Tibial nerve (tissue), 4 donors: ENCODE measurements at regions not wholly inside any gene's neighbourhood (a gene's known extent, or its start where the extent isn't known, plus 50 kb on each side); places are given as distances from the start of the nearest gene placed in this dataset.
"Not testable (repeated sequence)": the region's sequence is repeated elsewhere in the genome, so short reads cannot be mapped to it uniquely, and the experiment has no call there.

ENCODE experiments used
- EP300 ChIP-seq, 2 donors: sonication (generic); formaldehyde crosslinking; IDR thresholded peaks; one replicate each; pipeline ENCODE4 v1.6.1; 2017; ENCODE audit warnings: antibody characterized with exemption in 2 of 2, mild to moderate bottlenecking in 1 of 2
- POLR2A ChIP-seq, 2 donors: fragments of 450-650 bp; IDR thresholded peaks; one replicate each; pipeline ENCODE4 v1.6.1; 2017; ENCODE audit warnings: antibody characterized with exemption in 2 of 2, mild to moderate bottlenecking in 2 of 2, moderate library complexity in 2 of 2
- TF ChIP-seq, protein P1 (sequence below), 5 experiments: fragments of 200-600 bp in 3 of 5; fragments of 450-650 bp in 2 of 5; sonication (generic) in 3 of 5; IDR thresholded peaks; one replicate each; pipeline ENCODE4 v1.5.1; 2016 to 2019; ENCODE audit warnings: antibody characterized with exemption in 5 of 5, mild to moderate bottlenecking in 3 of 5, moderate library complexity in 2 of 5

DNA sequence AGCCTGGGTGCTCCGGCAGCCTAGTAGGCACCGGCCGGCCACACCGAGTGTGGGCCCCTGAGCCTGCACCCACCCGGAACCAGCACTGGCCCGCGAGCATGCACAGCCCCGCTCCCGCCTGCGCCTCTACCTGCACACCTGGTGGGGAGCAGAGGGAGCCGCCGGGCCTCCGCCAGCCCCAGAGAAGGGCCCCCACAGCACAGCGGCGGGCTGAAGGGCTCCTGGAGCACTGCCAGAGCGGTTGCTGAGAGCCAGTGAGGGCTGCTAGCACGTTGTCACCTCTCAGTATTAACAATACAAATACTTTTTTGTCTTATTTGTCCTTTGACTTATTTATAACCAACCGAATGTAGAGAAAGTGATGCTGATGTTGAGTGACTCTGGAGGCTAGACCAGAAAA lies 842.4 kb upstream of the TPTE start:
- TF ChIP-seq, protein P1, sequence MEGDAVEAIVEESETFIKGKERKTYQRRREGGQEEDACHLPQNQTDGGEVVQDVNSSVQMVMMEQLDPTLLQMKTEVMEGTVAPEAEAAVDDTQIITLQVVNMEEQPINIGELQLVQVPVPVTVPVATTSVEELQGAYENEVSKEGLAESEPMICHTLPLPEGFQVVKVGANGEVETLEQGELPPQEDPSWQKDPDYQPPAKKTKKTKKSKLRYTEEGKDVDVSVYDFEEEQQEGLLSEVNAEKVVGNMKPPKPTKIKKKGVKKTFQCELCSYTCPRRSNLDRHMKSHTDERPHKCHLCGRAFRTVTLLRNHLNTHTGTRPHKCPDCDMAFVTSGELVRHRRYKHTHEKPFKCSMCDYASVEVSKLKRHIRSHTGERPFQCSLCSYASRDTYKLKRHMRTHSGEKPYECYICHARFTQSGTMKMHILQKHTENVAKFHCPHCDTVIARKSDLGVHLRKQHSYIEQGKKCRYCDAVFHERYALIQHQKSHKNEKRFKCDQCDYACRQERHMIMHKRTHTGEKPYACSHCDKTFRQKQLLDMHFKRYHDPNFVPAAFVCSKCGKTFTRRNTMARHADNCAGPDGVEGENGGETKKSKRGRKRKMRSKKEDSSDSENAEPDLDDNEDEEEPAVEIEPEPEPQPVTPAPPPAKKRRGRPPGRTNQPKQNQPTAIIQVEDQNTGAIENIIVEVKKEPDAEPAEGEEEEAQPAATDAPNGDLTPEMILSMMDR (IDR thresholded peaks at IDR 0.05): not testable (repeated sequence)
- TF ChIP-seq POLR2A, EP300 (IDR thresholded peaks at IDR 0.05): not testable (repeated sequence)
